ENCODE measurements at regions not wholly inside any gene's neighbourhood (a gene's known extent, or its start where the extent isn't known, plus 50 kb on each side); places are given as distances from the start of the nearest gene placed in this dataset.

DNA sequence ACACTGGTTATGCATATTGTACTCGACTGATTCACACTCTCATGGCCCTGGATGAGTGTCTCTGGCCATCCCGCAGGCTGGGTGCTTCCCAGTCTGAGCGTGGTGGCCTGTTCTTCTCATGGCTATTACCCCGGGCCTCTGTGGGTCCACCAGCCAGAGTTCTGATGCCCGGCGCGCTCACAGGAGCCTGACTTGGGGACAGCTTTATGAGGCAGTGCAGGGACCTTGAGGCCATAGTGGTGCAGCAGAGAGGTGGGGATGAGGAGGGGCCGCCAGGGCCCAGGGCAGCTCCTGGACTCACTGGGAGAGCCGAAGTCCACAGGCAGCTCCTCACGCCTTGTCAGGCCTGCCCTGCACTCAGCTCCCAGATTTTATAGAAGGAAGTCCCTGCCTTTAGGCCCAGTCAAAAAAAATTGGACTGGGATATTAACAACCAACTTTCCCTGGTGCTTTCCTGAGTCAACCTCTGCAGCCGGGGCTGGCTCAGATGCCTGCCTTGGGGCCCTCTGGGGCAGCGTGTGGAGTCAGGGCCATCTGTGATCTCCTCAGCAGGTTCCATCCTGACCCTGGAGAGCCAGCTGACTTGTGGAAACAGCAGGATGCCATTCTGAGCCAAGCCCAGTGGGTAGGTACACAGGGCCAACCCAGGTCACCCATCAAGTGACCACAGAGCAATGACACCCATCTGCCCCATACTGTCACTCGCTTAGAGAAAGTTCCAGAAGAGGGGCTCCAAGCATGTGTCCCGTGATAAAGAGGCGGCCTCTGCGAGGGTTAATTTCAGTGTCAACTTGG, 89.4 kb upstream of the DIO3 start:
- TF ChIP-seq SIN3A (IDR thresholded peaks at IDR 0.05; ENCODE audit: low read depth): no peak
- no peak for TF ChIP-seq CEBPB (IDR thresholded peaks at IDR 0.05; ENCODE audit: low read depth)
- TF ChIP-seq, protein P1, sequence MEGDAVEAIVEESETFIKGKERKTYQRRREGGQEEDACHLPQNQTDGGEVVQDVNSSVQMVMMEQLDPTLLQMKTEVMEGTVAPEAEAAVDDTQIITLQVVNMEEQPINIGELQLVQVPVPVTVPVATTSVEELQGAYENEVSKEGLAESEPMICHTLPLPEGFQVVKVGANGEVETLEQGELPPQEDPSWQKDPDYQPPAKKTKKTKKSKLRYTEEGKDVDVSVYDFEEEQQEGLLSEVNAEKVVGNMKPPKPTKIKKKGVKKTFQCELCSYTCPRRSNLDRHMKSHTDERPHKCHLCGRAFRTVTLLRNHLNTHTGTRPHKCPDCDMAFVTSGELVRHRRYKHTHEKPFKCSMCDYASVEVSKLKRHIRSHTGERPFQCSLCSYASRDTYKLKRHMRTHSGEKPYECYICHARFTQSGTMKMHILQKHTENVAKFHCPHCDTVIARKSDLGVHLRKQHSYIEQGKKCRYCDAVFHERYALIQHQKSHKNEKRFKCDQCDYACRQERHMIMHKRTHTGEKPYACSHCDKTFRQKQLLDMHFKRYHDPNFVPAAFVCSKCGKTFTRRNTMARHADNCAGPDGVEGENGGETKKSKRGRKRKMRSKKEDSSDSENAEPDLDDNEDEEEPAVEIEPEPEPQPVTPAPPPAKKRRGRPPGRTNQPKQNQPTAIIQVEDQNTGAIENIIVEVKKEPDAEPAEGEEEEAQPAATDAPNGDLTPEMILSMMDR (IDR thresholded peaks at IDR 0.05 in 2 of 3, conservative IDR thresholded peaks at IDR 0.05 in 1 of 3; ENCODE audit: borderline replicate concordance in 1 of 3, insufficient read depth in 1 of 3, low read depth in 2 of 3, low read length in 2 of 3): no peak
- no peak for TF ChIP-seq ZFX (IDR thresholded peaks at IDR 0.05)
- TF ChIP-seq, protein P2, sequence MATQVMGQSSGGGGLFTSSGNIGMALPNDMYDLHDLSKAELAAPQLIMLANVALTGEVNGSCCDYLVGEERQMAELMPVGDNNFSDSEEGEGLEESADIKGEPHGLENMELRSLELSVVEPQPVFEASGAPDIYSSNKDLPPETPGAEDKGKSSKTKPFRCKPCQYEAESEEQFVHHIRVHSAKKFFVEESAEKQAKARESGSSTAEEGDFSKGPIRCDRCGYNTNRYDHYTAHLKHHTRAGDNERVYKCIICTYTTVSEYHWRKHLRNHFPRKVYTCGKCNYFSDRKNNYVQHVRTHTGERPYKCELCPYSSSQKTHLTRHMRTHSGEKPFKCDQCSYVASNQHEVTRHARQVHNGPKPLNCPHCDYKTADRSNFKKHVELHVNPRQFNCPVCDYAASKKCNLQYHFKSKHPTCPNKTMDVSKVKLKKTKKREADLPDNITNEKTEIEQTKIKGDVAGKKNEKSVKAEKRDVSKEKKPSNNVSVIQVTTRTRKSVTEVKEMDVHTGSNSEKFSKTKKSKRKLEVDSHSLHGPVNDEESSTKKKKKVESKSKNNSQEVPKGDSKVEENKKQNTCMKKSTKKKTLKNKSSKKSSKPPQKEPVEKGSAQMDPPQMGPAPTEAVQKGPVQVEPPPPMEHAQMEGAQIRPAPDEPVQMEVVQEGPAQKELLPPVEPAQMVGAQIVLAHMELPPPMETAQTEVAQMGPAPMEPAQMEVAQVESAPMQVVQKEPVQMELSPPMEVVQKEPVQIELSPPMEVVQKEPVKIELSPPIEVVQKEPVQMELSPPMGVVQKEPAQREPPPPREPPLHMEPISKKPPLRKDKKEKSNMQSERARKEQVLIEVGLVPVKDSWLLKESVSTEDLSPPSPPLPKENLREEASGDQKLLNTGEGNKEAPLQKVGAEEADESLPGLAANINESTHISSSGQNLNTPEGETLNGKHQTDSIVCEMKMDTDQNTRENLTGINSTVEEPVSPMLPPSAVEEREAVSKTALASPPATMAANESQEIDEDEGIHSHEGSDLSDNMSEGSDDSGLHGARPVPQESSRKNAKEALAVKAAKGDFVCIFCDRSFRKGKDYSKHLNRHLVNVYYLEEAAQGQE (IDR thresholded peaks at IDR 0.05; ENCODE audit: low read depth): no peak
- no peak for TF ChIP-seq ZNF274 (IDR thresholded peaks at IDR 0.05; ENCODE audit: low read depth, low read length)
- no peak for TF ChIP-seq EZH2 (IDR thresholded peaks at IDR 0.05)
- no peak for TF ChIP-seq POLR2AphosphoS5 (IDR thresholded peaks at IDR 0.05; ENCODE audit: low read depth, low read length)
